Fibroblast of lung (primary cell): ENCODE measurements at regions not wholly inside any gene's neighbourhood (a gene's known extent, or its start where the extent isn't known, plus 50 kb on each side); places are given as distances from the start of the nearest gene placed in this dataset.

Experiments used
- DNase-seq, 2 donors: peaks; one replicate each; pipeline versions ENCODE4 v3.0.0 to v3.0.0-alpha.2; 2010; ENCODE audit warnings: low read depth in 2 of 2
- H2AFZ ChIP-seq: 2 replicates; pipeline ENCODE4 v1.5.1; 2012; ENCODE audit warnings: low read length, control low read depth, inconsistent platforms
- H3K27ac ChIP-seq: 2 replicates; pipeline ENCODE4 v1.5.1; 2011; ENCODE audit warnings: low read length, control low read depth; ENCODE audit not compliant: insufficient read depth
- H3K27me3 ChIP-seq: 2 replicates; pipeline ENCODE4 v1.5.1; 2011; ENCODE audit warnings: mild to moderate bottlenecking, low read length; ENCODE audit not compliant: control insufficient read depth, insufficient read depth
- H3K36me3 ChIP-seq: 2 replicates; pipeline ENCODE4 v1.5.1; 2011; ENCODE audit warnings: low read length; ENCODE audit not compliant: control insufficient read depth, insufficient read depth
- H3K4me1 ChIP-seq: 2 replicates; pipeline ENCODE4 v1.5.1; 2011; ENCODE audit warnings: low read length; ENCODE audit not compliant: control insufficient read depth, insufficient read depth; ENCODE audit errors: extremely low read depth
- H3K4me2 ChIP-seq: 2 replicates; pipeline ENCODE4 v1.5.1; 2011; ENCODE audit warnings: low read length, control low read depth; ENCODE audit not compliant: insufficient read depth; ENCODE audit errors: extremely low read depth
- H3K4me3 ChIP-seq, 4 experiments: fragments of 200-600 bp in 1 of 4; sonication (generic) in 1 of 4; replicated peaks in 1 of 4; 2 replicates each; pipeline ENCODE4 v1.5.1; 2011 to 2016; ENCODE audit warnings: low read length in 4 of 4, low read depth in 3 of 4, mild to moderate bottlenecking in 3 of 4, control low read depth in 2 of 4, inconsistent platforms in 1 of 4, mixed read lengths in 1 of 4; ENCODE audit not compliant: insufficient read depth in 1 of 4; ENCODE audit errors: control extremely low read depth in 1 of 4
- H3K79me2 ChIP-seq: 2 replicates; pipeline ENCODE4 v1.5.1; 2012; ENCODE audit warnings: mild to moderate bottlenecking, low read length, inconsistent platforms; ENCODE audit not compliant: control insufficient read depth, insufficient read depth
- H3K9ac ChIP-seq: 2 replicates; pipeline ENCODE4 v1.5.1; 2011; ENCODE audit warnings: mild to moderate bottlenecking, low read length, control low read depth; ENCODE audit not compliant: insufficient read depth
- H3K9me3 ChIP-seq: 2 replicates; pipeline ENCODE4 v1.5.1; 2012; ENCODE audit warnings: low read depth, low read length; ENCODE audit not compliant: control insufficient read depth, insufficient read depth
- H4K20me1 ChIP-seq: 2 replicates; pipeline ENCODE4 v1.5.1; 2011; ENCODE audit warnings: low read length; ENCODE audit not compliant: control insufficient read depth, insufficient read depth; ENCODE audit errors: extremely low read depth
- EZH2 ChIP-seq: IDR thresholded peaks from 2 replicates; pipeline ENCODE4 v1.5.1; 2012; ENCODE audit warnings: low read length, control low read depth, mild to moderate bottlenecking; ENCODE audit errors: missing control alignments
- TF ChIP-seq, protein P1 (sequence below), 2 donors: IDR thresholded peaks in 1 of 2; conservative IDR thresholded peaks in 1 of 2; 1 replicate in 1 of 2; 2 replicates in 1 of 2; pipeline ENCODE4 v1.5.1; 2011 to 2012; ENCODE audit warnings: low read length in 2 of 2, control low read depth in 1 of 2, inconsistent platforms in 1 of 2, low read depth in 1 of 2, mild to moderate bottlenecking in 1 of 2

- Histone ChIP-seq H3K4me3 (no peak overlapping the region), H2AFZ (no peak overlapping the region), H3K4me2 (no peak overlapping the region), H4K20me1 (no peaks in the 10 kb centered on the region), H3K27me3 (no peaks in the 10 kb centered on the region), H3K79me2 (no peaks in the 10 kb centered on the region), H3K36me3 (no peaks in the 10 kb centered on the region), H3K9ac (no peak overlapping the region), H3K4me1 (no peaks in the 10 kb centered on the region), H3K9me3 (no peaks in the 10 kb centered on the region), H3K27ac (no peak overlapping the region)
- TF ChIP-seq, protein P1, sequence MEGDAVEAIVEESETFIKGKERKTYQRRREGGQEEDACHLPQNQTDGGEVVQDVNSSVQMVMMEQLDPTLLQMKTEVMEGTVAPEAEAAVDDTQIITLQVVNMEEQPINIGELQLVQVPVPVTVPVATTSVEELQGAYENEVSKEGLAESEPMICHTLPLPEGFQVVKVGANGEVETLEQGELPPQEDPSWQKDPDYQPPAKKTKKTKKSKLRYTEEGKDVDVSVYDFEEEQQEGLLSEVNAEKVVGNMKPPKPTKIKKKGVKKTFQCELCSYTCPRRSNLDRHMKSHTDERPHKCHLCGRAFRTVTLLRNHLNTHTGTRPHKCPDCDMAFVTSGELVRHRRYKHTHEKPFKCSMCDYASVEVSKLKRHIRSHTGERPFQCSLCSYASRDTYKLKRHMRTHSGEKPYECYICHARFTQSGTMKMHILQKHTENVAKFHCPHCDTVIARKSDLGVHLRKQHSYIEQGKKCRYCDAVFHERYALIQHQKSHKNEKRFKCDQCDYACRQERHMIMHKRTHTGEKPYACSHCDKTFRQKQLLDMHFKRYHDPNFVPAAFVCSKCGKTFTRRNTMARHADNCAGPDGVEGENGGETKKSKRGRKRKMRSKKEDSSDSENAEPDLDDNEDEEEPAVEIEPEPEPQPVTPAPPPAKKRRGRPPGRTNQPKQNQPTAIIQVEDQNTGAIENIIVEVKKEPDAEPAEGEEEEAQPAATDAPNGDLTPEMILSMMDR (conservative IDR thresholded peaks at IDR 0.05 in 1 of 2, IDR thresholded peaks at IDR 0.05 in 1 of 2; ENCODE audit: low read depth in 1 of 2, low read length in 2 of 2) = no peak
- TF ChIP-seq EZH2 = no peak
- no peak for DNase-seq
Observed at GRCh38 chr12:66896797-66897196, 217.9 kb upstream of the GRIP1 start.

DNA sequence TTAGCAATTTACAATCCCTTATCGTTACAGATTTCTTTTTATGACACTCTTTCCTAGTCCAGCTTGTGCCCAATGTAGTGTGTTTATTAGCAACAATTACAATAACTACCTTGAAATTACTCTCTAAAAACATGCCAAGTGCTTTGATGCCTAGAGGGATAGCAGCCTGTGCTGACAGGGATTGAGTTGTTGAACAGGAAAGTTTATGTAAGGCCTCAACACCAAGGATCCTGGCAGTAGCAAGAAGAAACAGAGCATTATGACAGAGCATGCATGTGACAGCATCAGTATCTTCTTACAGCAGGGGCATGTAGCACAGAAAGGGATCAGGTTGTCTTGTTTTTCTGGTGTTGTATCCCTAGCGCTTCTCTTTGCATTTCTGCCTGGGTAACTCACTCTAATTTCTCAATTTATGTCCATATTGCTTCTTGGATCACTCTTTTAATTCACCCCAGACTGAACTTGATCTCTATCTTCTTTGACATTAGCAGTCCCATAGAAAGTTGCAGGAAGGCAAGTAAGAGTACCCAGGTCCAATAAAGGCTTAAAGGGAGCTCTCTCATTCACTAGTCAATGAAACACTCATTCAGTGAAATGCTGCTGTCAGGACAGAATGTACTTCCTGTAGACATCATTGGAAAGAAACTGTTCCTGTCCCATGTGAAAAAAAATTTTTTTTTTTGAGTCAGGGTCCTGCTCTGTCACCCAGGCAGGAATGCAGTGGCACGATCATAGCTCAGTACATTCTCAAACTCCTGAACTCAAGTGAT lies 220.0 kb upstream of the GRIP1 start:
- Histone ChIP-seq H3K4me2 (no peak overlapping the region), H3K9ac (no peak overlapping the region), H3K9me3 (no peaks in the 10 kb centered on the region), H3K79me2 (no peaks in the 10 kb centered on the region), H2AFZ (no peak overlapping the region), H4K20me1 (no peaks in the 10 kb centered on the region), H3K4me1 (no peaks in the 10 kb centered on the region), H3K4me3 (no peak overlapping the region), H3K27me3 (no peaks in the 10 kb centered on the region), H3K27ac (no peak overlapping the region), H3K36me3 (no peaks in the 10 kb centered on the region)
- no peak for TF ChIP-seq EZH2
- TF ChIP-seq, protein P1 (conservative IDR thresholded peaks at IDR 0.05 in 1 of 2, IDR thresholded peaks at IDR 0.05 in 1 of 2; ENCODE audit: low read depth in 1 of 2, low read length in 2 of 2) = no peak
- DNase-seq = no peak

DNA sequence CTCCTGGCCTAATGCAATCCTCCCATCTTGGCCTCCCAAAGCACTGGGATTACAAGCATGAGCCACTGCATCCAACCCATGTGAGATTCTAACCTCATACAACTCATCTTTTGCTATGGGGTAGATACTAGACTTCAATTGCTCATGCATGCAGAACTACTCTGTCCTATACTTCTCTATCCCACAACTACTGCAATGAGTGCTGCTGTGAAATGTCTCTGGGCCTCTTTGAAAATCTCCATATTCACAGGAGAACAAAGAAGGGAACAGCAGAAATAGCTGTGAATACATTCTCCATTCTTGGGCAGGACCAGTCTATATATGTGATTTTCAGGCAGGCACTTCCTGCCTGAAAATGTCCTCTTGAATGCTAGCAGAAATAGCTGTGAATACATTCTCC lies 220.7 kb upstream of the GRIP1 start:
- Histone ChIP-seq H3K36me3 (no peaks in the 10 kb centered on the region), H4K20me1 (no peaks in the 10 kb centered on the region), H3K4me1 (no peaks in the 10 kb centered on the region), H3K9me3 (no peaks in the 10 kb centered on the region), H2AFZ (no peak overlapping the region), H3K79me2 (no peaks in the 10 kb centered on the region), H3K4me2 (no peak overlapping the region), H3K9ac (no peak overlapping the region), H3K27me3 (no peaks in the 10 kb centered on the region), H3K4me3 (no peak overlapping the region), H3K27ac (no peak overlapping the region)
- TF ChIP-seq, protein P1 (conservative IDR thresholded peaks at IDR 0.05 in 1 of 2, IDR thresholded peaks at IDR 0.05 in 1 of 2; ENCODE audit: low read depth in 1 of 2, low read length in 2 of 2) = no peak
- no peak for TF ChIP-seq EZH2
- DNase-seq = no peak
